ENCODE measurements at regions not wholly inside any gene's neighbourhood (a gene's known extent, or its start where the extent isn't known, plus 50 kb on each side); places are given as distances from the start of the nearest gene placed in this dataset.

DNA sequence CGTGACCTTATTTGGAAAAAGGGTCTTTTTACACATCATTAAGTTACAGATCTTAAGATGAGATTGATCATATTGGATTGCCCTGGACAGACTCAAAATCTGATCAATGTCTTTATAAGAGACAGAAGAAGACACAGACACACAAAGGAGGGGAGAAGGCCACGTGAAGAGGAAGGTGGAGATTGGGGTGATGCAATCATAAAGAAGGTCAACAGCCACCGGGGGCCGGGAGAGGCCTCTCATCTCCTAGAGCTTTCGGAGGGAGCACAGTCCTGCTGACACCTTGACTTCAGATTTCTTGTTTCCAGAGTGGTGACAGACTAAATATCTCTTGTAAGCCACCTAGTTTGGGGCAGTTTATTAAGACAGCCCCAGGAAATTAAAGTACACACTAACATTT lies 204.6 kb upstream of the CSF3R start:
- FAIRE-seq (no peak), DNase-seq (ENCODE audit: low spot score) (no peak)

DNA sequence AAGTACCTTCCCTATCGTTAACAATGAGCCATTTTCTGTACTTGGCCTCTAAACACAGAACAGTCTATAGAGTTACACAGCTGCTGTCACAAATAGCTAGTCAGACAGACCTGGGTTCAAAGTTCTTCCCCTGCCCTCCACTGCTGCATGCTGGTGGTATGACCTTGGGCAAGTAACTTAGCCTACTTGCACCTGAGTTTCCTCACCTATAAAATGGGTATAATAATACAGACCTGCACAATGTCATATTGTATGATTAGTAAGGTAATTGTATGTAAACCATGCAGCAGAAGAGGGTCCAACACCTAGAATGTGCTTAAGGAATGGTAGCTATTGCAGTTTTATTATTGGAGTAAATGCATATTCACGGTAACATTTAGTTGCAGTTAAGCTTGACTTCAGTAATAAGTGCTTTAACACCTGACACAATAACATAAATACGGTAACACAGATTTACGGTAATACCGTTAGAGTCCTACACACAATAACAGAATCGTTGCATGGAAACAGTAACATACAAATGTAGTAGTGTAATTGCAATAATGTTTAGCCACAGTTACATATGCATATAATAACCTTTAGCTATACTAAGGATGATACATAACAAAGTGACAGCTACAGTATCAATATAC lies 193.3 kb upstream of the CSF3R start:
- DNase-seq (ENCODE audit: low spot score) (no peak), FAIRE-seq (no peak)

DNA sequence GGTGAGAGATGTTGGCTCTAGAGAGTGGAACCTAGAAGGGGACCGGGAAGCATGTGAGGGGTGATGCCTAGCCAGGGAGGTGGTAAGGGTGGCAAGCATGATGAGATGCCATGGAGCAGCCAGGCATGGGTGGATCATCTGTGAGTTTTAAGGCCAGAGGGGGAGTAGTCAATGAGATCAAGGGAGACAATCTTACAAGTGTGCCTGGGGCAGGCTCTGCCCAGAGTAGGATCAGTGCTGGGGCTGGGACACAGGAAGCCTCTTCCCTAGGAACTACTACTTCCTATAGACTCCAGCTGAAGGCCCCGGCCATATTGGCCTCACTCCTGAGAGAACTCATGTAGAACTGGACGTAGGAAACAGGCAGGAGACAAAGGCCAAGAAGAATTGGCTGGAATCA lies 192.4 kb upstream of the CSF3R start:
- DNase-seq (ENCODE audit: low spot score) (no peak), FAIRE-seq (no peak)

DNA sequence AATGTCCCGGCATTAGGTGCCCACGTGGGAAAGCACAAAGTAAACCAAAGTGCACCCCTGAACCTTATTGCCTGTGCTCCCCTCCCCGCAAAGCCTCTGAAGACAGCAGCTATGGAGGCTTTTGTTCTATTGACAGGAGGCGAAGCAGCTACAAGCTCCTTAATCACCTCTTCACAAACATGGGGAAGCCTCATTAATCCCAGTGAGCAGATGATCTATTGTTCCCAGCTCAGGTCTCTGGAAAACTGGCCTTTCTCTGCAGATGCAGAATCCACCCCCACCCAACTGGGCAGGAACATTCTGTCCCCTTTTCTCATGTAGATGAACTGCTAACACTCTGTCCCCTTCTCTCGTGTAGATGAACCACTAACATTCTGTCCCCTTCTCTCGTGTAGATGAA lies 190.5 kb upstream of the CSF3R start:
- DNase-seq (ENCODE audit: low spot score), result no peak
- no peak for FAIRE-seq

DNA sequence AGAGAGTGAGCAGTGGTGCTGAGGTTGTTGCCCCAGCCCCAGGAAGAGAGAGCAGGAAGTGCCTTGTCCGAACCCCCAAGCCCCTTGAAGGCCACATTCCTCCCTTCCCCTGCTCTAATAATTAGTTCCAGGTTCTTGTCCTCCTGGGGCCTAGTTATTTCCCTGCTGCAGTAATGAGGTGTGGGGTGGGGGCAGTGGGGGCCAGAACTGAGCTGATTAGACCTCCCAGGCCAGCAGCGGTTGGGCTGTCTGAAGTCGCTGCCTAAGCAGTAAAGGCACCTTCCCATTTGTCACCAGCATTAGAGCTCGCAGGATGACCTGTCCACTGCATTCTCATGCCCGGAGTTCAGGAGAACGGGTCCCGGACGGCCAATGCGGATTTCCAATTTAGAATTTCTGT lies 186.5 kb upstream of the CSF3R start:
- DNase-seq (ENCODE audit: low spot score) (no peak), FAIRE-seq (no peak)

DNA sequence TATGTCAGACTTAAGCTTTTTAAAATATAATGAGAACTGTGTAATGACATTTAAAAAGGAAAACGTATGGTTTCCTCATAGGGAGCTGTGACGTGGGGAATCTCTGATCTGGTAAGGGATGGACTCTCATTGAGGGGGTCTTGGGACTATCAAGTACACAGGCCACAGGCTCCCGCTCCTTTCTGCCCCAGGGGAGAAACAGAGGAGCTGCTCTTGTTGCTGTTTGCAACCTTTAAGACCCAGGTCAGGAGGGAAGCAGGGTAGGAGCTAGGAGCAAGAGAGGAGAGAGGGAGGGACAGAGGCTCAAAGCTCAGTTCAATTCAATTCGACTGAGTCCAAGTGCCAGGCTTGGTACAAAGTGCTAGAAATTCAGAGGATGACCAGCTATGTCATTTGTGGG lies 185.1 kb upstream of the CSF3R start:
- FAIRE-seq (no peak), DNase-seq (ENCODE audit: low spot score) (no peak)

DNA sequence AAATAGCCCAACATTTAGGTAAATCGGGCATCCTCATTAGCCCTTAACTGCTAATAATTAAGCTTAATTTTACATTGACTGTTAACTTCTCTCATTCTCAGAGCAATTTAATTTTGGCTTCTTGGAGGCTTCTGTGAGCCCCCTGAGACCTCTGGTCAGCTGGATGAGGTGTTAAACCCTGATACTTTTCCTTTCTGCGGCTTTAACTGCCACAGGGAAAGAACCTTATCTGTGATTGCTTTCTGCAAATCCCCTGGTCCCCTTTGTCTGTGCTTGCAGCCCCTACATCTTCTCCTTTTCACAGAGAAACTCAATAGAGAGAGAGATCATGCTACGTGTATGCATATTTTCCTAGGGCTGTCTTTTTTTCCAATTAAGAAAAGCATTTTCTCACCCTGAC lies 184.5 kb upstream of the CSF3R start:
- DNase-seq (ENCODE audit: low spot score), result no peak
- FAIRE-seq, result no peak

DNA sequence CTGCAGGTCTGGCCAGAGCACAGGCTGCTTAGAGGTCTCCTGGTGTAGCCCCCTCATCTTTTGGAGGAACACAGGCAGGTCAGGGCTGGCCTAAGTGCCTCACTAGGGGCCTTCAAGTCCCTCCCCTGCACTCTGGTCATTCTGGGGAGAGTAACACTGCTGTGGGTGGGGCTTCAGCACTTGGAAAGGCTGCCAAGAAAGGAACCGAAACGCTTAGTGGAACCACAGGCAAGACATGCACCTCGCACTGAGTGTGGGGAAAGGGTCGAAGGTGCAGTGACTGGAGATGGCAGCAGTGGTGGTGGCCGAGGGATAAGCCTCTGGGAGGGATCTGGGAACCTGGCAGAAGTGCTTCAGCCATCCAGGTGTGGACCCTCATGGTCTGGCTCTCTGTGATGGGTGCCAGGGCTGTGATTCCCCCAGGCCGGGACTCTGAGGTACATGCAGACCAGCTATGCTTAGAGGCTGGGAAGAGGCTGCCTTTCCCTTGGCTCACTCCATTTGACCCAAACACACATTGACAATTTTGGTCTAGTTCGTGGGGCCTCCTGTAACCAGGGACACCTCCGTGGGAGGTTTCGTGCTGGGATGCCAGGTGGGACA lies 182.9 kb upstream of the CSF3R start:
- FAIRE-seq, result no peak
- DNase-seq (ENCODE audit: low spot score), result no peak

DNA sequence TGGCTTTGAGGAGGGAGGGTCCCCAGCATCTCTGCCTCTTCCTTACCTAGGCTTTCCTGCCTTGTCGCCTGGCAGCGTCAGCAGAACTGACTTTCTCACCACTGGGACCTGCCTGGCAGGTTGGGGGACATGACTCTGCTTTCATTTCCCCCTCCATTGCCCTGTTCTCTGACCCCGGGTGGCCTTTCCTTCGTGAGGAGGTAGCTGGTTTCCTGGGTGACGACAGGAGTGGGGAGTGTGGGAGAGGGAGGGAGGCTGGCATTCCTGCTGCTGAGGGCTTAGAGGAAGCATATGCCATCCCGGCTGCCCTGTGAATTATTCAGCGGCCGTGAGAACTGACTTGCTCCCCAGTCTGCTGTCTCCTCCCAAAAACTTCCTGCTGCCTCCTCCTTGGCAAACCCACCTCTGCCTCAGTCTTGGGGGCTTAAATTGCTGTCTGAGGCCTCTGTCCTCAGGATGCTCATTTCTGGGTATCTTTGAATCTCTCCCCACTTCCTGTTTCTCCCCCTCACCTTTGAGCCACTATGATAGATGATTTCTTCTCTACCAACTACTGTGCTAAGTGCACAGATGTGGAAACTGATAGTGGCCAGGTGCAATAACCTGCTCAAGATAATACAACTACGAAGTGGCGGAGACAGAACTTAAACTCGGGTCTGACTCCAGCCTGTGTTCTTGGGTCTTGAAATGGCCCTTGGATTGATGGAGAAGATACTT lies 182.0 kb upstream of the CSF3R start:
- no peak for DNase-seq (ENCODE audit: low spot score)
- no peak for FAIRE-seq

DNA sequence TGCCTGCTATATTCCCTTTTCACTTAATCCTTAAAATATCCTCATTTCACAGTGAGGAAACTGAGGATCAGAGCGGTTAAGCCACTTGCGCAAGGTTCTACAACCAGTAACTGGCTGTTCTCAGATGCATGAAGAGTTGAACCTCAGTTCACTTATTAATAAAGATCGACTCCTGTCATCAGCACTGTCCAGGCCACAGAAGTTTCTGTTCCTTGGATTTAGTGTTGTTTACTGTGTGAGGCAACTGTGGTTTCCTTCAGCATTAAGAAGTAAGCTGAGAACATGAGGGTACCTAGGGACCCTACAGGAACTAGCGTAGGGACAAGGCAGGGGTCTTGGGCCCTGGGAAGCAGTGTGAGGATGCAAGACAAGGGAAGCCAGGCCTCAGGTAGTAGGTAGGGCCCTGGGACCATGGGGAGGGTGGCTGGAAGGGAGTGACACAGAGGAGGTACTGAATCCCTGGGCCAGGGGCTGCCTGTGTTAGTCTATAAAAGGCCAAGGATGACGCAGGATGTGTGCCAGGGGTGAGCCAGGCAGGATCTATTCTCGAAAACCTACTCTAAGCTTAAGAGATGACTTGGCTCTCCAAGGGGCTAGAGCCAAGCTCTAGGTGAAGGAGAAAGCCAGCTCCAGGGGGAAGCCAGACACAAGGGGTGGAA lies 181.2 kb upstream of the CSF3R start:
- DNase-seq (ENCODE audit: low spot score) (no peak), FAIRE-seq (no peak)

DNA sequence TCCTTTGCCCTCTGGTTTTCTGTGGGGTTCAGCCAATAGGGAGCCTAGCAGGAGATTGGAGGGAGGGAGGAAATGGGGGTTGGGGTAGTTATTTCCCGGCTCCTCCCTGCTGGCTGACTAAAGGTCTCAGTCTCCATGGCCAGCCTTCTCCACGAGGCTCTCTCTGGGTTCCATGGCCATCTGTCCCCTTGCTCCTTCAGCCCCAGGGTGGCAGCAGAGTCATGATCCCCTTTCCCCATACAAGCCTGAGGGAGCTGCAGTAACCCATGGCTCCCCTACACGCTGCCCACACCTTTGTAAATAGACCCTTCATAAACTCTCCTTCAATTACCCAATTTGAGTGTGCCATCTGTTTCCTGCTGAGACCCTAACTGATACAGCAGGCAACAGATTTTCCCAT lies 176.1 kb upstream of the CSF3R start:
- no peak for FAIRE-seq
- DNase-seq (ENCODE audit: low spot score), result no peak

DNA sequence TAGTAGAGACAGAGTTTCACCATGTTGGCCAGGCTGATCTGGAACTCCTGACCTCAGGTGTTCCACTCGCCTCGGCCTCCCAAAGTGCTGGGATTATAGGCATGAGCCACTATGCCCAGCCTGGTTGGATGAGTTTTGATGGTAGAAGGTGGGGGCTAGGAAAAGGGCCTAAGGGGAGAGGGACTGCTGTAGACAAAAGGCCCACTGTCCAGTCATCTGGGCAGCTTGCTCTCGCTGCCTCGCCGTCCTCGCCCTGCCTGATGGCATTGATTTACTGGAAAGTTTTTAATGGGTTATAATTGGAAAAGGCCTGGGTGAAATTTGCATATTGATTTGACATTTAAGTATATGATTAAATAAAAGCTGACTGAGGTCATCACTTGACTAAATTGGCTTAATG lies 175.1 kb upstream of the CSF3R start:
- FAIRE-seq (no peak), DNase-seq (ENCODE audit: low spot score) (no peak)

DNA sequence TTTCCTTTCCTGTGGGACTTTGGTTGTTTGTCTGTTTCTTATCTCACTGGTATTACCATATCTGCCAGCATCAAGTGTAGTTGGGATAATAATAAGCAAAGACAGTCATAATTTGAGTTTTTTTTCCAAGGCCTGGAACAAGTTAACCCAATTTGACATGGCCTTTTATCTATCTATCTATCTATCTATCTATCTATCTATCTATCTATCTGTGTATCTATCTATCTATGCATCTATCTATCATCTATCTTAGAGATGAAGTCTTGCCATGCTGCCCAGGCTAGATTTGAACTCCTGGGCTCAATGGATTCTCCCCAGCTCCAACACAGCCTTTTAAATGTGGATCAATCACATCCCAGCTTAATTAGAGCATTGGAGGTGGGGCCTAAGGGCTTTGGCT lies 174.1 kb upstream of the CSF3R start:
- DNase-seq (ENCODE audit: low spot score), result no peak
- no peak for FAIRE-seq

DNA sequence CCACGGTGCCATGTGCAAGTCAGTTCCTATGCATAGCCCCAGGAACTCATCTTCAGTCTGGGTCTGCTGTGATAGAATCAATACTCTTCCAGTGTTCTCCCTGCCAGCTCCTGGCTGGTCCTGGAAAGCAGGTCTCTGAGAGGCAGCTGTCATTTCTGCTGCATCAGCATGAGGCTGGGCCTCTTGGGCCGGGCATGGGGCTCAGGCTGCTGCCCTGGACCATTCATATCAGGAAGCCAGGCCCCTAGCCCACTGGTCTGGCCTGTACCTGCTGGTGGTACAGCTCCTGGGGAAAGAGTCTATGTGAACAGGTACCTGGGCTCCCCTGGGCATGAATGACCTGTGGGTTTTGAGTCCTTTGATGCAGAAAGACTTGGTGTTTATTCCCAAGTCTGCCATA lies 173.6 kb upstream of the CSF3R start:
- DNase-seq (ENCODE audit: low spot score) (no peak), FAIRE-seq (no peak)

DNA sequence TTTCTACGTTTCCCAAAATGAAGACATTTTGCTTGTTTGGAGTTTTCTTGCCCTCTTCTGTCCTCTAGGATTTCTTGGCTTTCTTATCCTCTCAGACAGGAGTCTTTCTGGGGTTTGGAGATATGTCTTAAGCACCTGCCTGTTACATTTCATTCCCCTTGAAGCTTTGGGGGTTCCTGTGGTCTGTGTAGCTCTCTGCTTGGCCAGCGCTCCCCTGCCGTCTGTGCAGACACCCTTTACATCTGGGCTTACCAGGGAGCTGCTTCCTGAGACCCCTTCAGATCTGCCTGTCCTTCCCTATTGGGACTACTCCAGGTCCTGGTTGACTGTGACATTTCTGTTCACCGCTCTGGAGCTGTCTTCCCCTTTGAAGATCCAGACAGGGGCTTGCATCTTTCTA lies 171.9 kb upstream of the CSF3R start:
- DNase-seq (ENCODE audit: low spot score), result no peak
- FAIRE-seq, result no peak

DNA sequence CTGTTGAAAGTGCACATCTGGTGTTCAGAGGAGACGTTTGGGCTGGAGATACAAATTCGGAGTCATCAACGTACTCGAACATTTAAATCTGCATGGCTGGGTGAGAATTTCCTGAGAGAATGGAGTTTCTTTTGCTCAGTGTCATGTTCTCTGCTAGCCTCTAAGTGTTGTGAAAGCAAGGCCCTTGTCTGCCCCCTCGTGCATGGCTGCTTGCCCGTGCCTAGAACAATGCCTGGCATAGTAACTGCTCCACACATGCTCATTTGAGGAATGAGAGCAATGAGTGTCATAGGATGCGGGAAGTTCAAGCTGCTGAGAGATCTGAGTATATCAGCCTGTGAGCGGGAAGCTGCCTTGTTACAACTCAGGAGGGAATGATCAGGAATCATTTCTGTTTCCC lies 171.1 kb upstream of the CSF3R start:
- FAIRE-seq (no peak), DNase-seq (ENCODE audit: low spot score) (no peak)

DNA sequence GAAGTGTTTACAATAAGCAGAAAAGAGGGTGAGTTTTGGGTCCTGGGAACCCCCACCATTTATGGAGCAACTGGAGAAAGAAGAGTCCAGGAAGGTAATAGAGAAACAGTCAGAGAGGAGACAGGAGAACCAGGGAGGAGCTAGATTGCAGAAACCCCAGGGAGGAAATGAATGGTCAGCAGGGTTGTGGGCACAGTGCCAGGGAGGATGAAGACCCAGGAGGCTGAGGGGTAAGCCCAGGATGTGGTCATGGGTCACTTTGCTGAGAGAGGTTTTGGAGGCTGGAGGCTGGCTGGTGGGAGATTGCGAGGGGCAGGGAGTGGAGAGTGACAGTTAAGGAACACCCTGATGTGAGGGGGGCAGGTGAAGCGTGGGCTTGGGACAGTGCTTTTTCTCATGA lies 169.9 kb upstream of the CSF3R start:
- FAIRE-seq (no peak), DNase-seq (ENCODE audit: low spot score) (no peak)

DNA sequence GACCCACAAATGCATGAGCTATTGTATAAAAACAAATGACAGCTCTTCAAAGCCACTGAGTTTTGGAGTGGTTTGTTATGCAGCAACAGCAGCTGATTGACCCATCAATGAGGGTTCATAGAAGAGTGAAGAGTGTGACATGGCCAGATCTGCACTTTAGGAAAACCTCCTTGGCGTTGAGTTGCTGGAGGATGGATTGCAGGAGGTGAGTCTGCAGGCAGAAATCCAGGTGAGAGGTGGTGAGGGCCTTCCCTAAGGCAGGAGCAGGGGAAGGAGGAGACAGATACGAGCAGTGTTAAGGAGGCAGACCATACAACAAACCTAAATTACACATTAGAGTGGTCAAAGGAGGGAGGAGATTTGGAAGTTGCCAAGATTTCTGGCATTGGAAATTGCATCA lies 169.3 kb upstream of the CSF3R start:
- no peak for FAIRE-seq
- DNase-seq (ENCODE audit: low spot score), result no peak

DNA sequence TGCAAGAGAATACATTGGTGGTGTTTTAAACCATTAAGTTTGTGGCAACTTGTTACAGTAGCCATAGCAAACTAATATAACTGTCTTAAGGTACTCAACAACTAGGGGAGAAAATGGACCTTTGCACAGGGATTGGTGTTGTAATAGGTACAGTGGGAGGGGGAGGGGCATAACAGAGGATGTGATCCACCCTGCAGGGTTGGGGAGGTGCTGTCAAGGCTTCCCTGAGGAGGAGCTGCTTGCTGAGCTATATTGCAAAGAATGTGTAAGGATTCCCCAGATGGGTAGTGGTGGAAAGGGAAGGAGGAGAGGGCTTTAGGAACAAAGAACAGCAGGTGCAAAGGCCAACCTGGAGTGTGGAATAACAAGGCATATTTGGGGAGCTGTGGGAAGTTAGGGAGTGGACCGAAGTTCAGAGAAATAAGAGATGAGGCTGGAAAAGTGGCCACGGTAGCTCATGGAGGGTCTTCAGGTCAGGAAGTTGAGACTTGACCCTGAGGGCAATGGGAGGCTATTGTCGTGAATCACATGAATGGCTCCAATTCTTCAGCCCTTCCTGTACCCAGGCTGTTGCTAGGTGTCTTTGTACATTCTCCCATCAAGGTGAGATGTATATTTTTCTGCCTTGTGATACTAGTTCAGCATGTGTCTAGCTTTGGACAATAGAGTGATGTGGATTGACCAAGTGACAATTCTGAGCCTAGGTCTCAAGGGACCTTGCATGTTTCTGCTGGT lies 168.6 kb upstream of the CSF3R start:
- no peak for FAIRE-seq
- no peak for DNase-seq (ENCODE audit: low spot score)

DNA sequence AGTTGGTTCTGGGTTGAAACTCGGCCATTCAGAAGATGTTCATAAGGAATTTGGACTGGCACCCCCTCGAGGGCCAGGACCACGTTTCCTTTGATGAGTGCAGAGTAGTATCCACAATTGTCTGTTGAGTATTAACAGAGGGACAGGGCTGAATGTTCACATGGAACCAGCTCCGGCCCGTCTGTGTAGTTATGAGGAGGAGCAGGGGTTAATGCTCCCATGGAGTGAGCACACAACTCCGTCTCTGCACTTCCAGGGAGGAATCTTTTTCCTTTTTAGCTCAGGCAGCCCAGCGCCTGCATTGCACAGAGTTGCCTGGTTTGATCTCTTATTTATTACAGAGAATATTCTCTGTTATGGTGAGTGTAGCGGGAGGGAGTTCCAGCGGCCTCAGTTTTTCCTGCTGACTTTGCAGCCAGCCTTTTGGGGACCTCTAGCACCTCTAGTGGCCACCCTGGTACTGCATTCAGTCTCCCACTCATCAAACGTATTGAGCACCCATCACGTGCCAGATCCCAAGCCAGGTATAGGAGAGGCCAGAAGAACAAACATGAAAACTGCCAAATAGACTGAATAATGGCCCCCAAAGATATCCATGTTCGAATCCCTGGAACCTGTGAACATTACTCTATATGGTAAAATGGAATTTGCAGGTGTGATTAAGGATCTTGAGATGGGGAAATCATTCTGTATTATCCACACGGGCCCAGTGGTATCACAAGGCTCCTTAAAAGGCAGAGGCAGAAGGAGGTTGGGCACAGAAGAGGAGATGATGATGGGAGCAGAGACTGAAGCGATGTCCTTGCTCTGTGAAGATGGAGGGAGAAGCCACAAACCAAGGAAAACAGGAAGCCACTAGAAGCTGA lies 167.7 kb upstream of the CSF3R start:
- DNase-seq (ENCODE audit: low spot score), result peak; percentile 29
- FAIRE-seq, result peak; percentile 49

DNA sequence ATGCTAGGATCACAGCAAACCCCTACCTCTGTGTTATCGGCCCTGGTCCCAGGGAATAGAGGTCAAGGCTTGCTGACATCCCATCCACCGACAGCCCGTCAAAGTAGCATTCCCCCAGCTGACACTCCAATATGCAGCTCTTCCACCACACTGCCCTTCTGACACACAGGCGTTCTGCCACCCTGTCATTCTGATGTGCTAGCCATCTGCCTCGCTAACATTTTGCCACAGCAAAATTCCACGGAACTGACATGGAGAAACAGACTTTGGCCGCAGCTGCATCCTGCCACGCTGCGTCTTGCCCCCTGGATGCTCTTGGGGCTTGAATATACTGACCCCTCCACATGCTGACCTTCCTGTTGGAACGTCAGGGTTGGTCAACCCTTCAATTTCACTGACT lies 163.2 kb upstream of the CSF3R start:
- FAIRE-seq, result no peak

More for the DNA sequence above, 163.2 kb upstream of the CSF3R start:
- no peak for DNase-seq (ENCODE audit: low spot score)
